ENCODE measurements at regions not wholly inside any gene's neighbourhood (a gene's known extent, or its start where the extent isn't known, plus 50 kb on each side); places are given as distances from the start of the nearest gene placed in this dataset.

DNA sequence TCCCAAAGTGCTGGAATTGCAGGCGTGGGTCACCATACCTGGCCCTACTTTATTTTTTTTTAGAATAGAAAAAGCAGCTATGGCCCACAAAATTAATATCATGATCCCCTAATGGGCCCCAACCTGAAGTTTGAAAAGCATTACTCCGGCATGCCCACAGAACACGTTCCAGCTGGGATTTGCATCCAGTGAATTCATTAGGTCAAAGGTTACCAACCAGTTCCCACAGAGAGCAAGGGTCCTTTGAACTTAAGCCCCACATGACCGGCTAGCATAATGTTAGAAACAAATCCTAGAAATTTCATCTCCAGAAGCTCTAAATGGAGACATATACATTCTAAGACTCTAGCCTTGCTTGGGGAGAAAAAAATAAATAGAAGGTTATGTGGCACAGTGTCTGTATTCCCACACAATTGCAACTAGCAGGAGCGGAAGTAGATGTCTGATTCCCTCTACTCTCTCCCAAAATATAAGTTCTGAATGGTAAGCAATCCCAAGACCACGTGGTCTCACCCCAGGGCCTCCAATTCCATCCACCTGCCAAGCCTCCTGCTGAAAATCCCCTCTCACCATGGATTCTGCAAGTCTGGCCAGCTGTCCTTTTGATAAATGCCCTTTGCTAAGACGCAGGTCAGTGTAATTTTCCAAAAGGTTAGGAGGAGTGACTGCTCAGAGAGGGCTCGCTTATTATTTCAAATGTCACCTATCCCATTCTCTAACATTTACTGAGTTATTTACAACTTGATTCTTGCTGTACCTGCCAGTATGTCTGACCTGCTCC, 395.8 kb downstream of the NPIPA8 start:
- no peak overlapping the region for H3K27ac ChIP-seq (ENCODE audit: extremely low read length, insufficient read depth, low read length)
- in situ Hi-C loops (cut with HindIII; ENCODE audit: extremely low pct_ligation_motif_present, low pct_unique_long_range_greater_than_20kb): no loop called here
- no peak overlapping the region for H3K4me2 ChIP-seq (ENCODE audit: low read depth, low read length)
- H3K27me3 ChIP-seq (ENCODE audit: control insufficient read depth in 1 of 2, insufficient read depth in 2 of 2, low read length in 2 of 2): no peaks in the 10 kb centered on the region
- no peaks in the 10 kb centered on the region for H3K9me3 ChIP-seq (ENCODE audit: low read length)
- 17% methylated on average over 8 of the region's 8 CpGs for WGBS (ENCODE audit: low lambda C conversion rate)
- CTCF ChIA-PET (ENCODE audit: low intra/inter-chr PET ratio, low total read pairs): no interaction called here
- no peak overlapping the region for H3K4me3 ChIP-seq (replicated peaks in 1 of 3; ENCODE audit: insufficient read depth in 1 of 3, low read depth in 2 of 3, low read length in 3 of 3)
- no peaks in the 10 kb centered on the region for H3K4me1 ChIP-seq (ENCODE audit: insufficient read depth, low read length)
- ATAC-seq (no peak), DNase-seq (ENCODE audit: low spot score) (no peak), FAIRE-seq (no peak)
- TF ChIP-seq SIX4 (CRISPR knock-in tag; IDR thresholded peaks at IDR 0.05): no peak
- TF ChIP-seq ZFY (CRISPR knock-in tag; IDR thresholded peaks at IDR 0.05): no peak
- TF ChIP-seq, protein P1, sequence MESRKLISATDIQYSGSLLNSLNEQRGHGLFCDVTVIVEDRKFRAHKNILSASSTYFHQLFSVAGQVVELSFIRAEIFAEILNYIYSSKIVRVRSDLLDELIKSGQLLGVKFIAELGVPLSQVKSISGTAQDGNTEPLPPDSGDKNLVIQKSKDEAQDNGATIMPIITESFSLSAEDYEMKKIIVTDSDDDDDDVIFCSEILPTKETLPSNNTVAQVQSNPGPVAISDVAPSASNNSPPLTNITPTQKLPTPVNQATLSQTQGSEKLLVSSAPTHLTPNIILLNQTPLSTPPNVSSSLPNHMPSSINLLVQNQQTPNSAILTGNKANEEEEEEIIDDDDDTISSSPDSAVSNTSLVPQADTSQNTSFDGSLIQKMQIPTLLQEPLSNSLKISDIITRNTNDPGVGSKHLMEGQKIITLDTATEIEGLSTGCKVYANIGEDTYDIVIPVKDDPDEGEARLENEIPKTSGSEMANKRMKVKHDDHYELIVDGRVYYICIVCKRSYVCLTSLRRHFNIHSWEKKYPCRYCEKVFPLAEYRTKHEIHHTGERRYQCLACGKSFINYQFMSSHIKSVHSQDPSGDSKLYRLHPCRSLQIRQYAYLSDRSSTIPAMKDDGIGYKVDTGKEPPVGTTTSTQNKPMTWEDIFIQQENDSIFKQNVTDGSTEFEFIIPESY (CRISPR knock-in tag; IDR thresholded peaks at IDR 0.05): no peak
- no peak for TF ChIP-seq ZNF773 (CRISPR knock-in tag; IDR thresholded peaks at IDR 0.05; ENCODE audit: borderline replicate concordance)
- TF ChIP-seq ZNF20 (CRISPR knock-in tag; IDR thresholded peaks at IDR 0.05): no peak
- no peaks in the 10 kb centered on the region for H3K79me2 ChIP-seq (ENCODE audit: insufficient read depth, low read length)
- POLR2A ChIA-PET: no interaction called here
- no peak overlapping the region for H3K9ac ChIP-seq (ENCODE audit: insufficient read depth, low read depth, low read length)
- no peaks in the 10 kb centered on the region for H3K36me3 ChIP-seq (replicated peaks in 1 of 2; ENCODE audit: control insufficient read depth in 1 of 2, insufficient read depth in 2 of 2, low read length in 2 of 2)
- H2AFZ ChIP-seq (ENCODE audit: low read length): no peak overlapping the region
- no peaks in the 10 kb centered on the region for H4K20me1 ChIP-seq (ENCODE audit: insufficient read depth, low read length)
- intact Hi-C loops (cut with micrococcal nuclease; ENCODE audit: unreplicated experiment): no loop called here
- no TSS peak for BruUV-seq (replicated peaks)

DNA sequence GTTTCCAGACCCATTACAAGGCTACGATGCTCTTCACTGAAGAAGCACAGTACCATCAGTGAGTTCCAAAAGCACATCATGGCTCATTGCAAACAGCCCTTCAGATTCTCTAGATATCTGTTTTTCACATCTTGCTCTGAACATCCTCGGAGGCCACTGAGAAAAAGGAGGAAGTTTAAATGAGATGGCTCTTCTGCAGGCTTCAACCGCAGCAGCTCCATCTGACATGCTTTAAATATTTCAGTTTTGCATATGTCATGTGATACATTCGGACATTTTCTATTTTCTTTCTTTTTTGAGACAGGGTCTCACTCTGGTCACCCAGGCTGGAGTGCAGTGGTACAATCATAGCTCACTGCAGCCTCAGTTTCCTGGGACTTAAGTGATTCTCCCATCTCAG, 396.8 kb downstream of the NPIPA8 start:
- in situ Hi-C loops (cut with HindIII; ENCODE audit: extremely low pct_ligation_motif_present, low pct_unique_long_range_greater_than_20kb) (no loop called here), intact Hi-C loops (cut with micrococcal nuclease; ENCODE audit: unreplicated experiment) (no loop called here)
- POLR2A ChIA-PET: no interaction called here
- 20% methylated on average over 4 of the region's 4 CpGs for WGBS (ENCODE audit: low lambda C conversion rate)
- Histone ChIP-seq H2AFZ (ENCODE audit: low read length) (no peak overlapping the region), H3K27ac (ENCODE audit: extremely low read length, insufficient read depth, low read length) (no peak overlapping the region), H3K9me3 (ENCODE audit: low read length) (no peaks in the 10 kb centered on the region), H3K79me2 (ENCODE audit: insufficient read depth, low read length) (no peaks in the 10 kb centered on the region), H3K27me3 (ENCODE audit: control insufficient read depth in 1 of 2, insufficient read depth in 2 of 2, low read length in 2 of 2) (no peaks in the 10 kb centered on the region), H3K36me3 (replicated peaks in 1 of 2; ENCODE audit: control insufficient read depth in 1 of 2, insufficient read depth in 2 of 2, low read length in 2 of 2) (no peaks in the 10 kb centered on the region), H3K9ac (ENCODE audit: insufficient read depth, low read depth, low read length) (no peak overlapping the region), H4K20me1 (ENCODE audit: insufficient read depth, low read length) (no peaks in the 10 kb centered on the region), H3K4me3 (replicated peaks in 1 of 3; ENCODE audit: insufficient read depth in 1 of 3, low read depth in 2 of 3, low read length in 3 of 3) (no peak overlapping the region), H3K4me2 (ENCODE audit: low read depth, low read length) (no peak overlapping the region), H3K4me1 (ENCODE audit: insufficient read depth, low read length) (no peaks in the 10 kb centered on the region)
- FAIRE-seq (no peak), ATAC-seq (no peak), DNase-seq (ENCODE audit: low spot score) (no peak)
- CTCF ChIA-PET (ENCODE audit: low intra/inter-chr PET ratio, low total read pairs): no interaction called here
- BruUV-seq (replicated peaks): no TSS peak
- no peak for TF ChIP-seq NFAT5 (CRISPR knock-in tag; IDR thresholded peaks at IDR 0.05)
- TF ChIP-seq ZNF496 (CRISPR knock-in tag; IDR thresholded peaks at IDR 0.05; ENCODE audit: insufficient replicate concordance): no peak
- TF ChIP-seq, protein P2, sequence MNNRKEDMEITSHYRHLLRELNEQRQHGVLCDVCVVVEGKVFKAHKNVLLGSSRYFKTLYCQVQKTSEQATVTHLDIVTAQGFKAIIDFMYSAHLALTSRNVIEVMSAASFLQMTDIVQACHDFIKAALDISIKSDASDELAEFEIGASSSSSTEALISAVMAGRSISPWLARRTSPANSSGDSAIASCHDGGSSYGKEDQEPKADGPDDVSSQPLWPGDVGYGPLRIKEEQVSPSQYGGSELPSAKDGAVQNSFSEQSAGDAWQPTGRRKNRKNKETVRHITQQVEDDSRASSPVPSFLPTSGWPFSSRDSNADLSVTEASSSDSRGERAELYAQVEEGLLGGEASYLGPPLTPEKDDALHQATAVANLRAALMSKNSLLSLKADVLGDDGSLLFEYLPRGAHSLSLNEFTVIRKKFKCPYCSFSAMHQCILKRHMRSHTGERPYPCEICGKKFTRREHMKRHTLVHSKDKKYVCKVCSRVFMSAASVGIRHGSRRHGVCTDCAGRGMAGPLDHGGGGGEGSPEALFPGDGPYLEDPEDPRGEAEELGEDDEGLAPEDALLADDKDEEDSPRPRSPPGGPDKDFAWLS (CRISPR knock-in tag; IDR thresholded peaks at IDR 0.05; ENCODE audit: borderline replicate concordance): no peak
- no peak for TF ChIP-seq NCOA5 (CRISPR knock-in tag; IDR thresholded peaks at IDR 0.05)

Data from HepG2 (cell line).